Femur (tissue), 1 donor: ENCODE measurements at regions not wholly inside any gene's neighbourhood (a gene's known extent, or its start where the extent isn't known, plus 50 kb on each side); places are given as distances from the start of the nearest gene placed in this dataset.
"Not testable (repeated sequence)": the region's sequence is repeated elsewhere in the genome, so short reads cannot be mapped to it uniquely, and the experiment has no call there.

Source experiments
- DNase-seq: peaks from one replicate; pipeline ENCODE4 v3.0.0-alpha.2; 2017

GRCh38 chr10:44752451-44753441 is 158.4 kb upstream of the TMEM72 start:
- no peak for DNase-seq

- not testable (repeated sequence) for DNase-seq
Measured at GRCh38 chr10:44754355-44754754, 156.8 kb upstream of the TMEM72 start.

- DNase-seq = no peak
Measured at GRCh38 chr10:44755481-44755880, 155.7 kb upstream of the TMEM72 start.

- DNase-seq = no peak
Measured at GRCh38 chr10:44756216-44756615, 154.9 kb upstream of the TMEM72 start.

- DNase-seq = no peak
Measured at GRCh38 chr10:44757551-44758205, 153.5 kb upstream of the TMEM72 start.

GRCh38 chr10:44759122-44759521 is 152.0 kb upstream of the TMEM72 start:
- no peak for DNase-seq

- no peak for DNase-seq
Measured at GRCh38 chr10:44760513-44760912, 150.6 kb upstream of the TMEM72 start.

GRCh38 chr10:44761076-44761475 is 150.1 kb upstream of the TMEM72 start:
- DNase-seq = no peak

GRCh38 chr10:44763331-44763730 is 147.8 kb upstream of the TMEM72 start:
- no peak for DNase-seq

- no peak for DNase-seq
Measured at GRCh38 chr10:44765299-44765698, 145.8 kb upstream of the TMEM72 start.

GRCh38 chr10:44766631-44767030 is 144.5 kb upstream of the TMEM72 start:
- DNase-seq = no peak

GRCh38 chr10:44769450-44769849 is 141.7 kb upstream of the TMEM72 start:
- no peak for DNase-seq

GRCh38 chr10:44771233-44771995 is 139.7 kb upstream of the TMEM72 start:
- DNase-seq = no peak

- DNase-seq = no peak
Measured at GRCh38 chr10:44773565-44773964, 137.6 kb upstream of the TMEM72 start.

GRCh38 chr10:44774676-44775401 is 136.3 kb upstream of the TMEM72 start:
- DNase-seq = no peak

- no peak for DNase-seq
Measured at GRCh38 chr10:44775402-44775741, 135.8 kb upstream of the TMEM72 start.

GRCh38 chr10:44776181-44776580 is 135.0 kb upstream of the TMEM72 start:
- DNase-seq = no peak

GRCh38 chr10:44779511-44779910 is 131.6 kb upstream of the TMEM72 start:
- no peak for DNase-seq

GRCh38 chr10:44780426-44780825 is 130.7 kb upstream of the TMEM72 start:
- DNase-seq = no peak

GRCh38 chr10:44781131-44781530 is 130.0 kb upstream of the TMEM72 start:
- DNase-seq = no peak

- DNase-seq = peak; percentile 46
Measured at GRCh38 chr10:44786286-44786850, 124.8 kb upstream of the TMEM72 start.

- no peak for DNase-seq
Measured at GRCh38 chr10:44787480-44788075, 123.6 kb upstream of the TMEM72 start.
